NCI-H1092 treated with DMSO at 0.1 percent for 48 hours (cell line): ENCODE measurements at regions not wholly inside any gene's neighbourhood (a gene's known extent, or its start where the extent isn't known, plus 50 kb on each side); places are given as distances from the start of the nearest gene placed in this dataset.

Experiments used
- DNase-seq: peaks from one replicate; lab custom pipeline; 2025; lab: John Stamatoyannopoulos, UW

- no peak for DNase-seq
Observed at GRCh38 chr5:15261269-15261995, 238.5 kb upstream of the FBXL7 start.

GRCh38 chr5:15260356-15261268 is 239.4 kb upstream of the FBXL7 start:
- no peak for DNase-seq

GRCh38 chr5:15256485-15256884 is 243.5 kb upstream of the FBXL7 start:
- no peak for DNase-seq

GRCh38 chr5:15255576-15255975 is 244.4 kb upstream of the FBXL7 start:
- DNase-seq, result no peak

- no peak for DNase-seq
Observed at GRCh38 chr5:15254607-15255006, 245.4 kb upstream of the FBXL7 start.

- DNase-seq, result no peak
Observed at GRCh38 chr5:15252331-15252730, 247.6 kb upstream of the FBXL7 start.

GRCh38 chr5:15249152-15249551 is 250.8 kb upstream of the FBXL7 start:
- no peak for DNase-seq

GRCh38 chr5:15248731-15249130 is 251.2 kb upstream of the FBXL7 start:
- no peak for DNase-seq

GRCh38 chr5:15245913-15246312 is 254.1 kb upstream of the FBXL7 start:
- DNase-seq, result no peak

GRCh38 chr5:15243301-15244020 is 256.5 kb upstream of the FBXL7 start:
- DNase-seq, result no peak

GRCh38 chr5:15241216-15241821 is 258.7 kb upstream of the FBXL7 start:
- no peak for DNase-seq

GRCh38 chr5:15238006-15238405 is 262.0 kb upstream of the FBXL7 start:
- DNase-seq, result no peak

GRCh38 chr5:15236911-15237508 is 263.0 kb upstream of the FBXL7 start:
- no peak for DNase-seq

- DNase-seq, result no peak
Observed at GRCh38 chr5:15234911-15235310, 265.1 kb upstream of the FBXL7 start.

GRCh38 chr5:15234366-15234765 is 265.6 kb upstream of the FBXL7 start:
- DNase-seq, result no peak

- DNase-seq, result no peak
Observed at GRCh38 chr5:15233566-15233965, 266.4 kb upstream of the FBXL7 start.

- no peak for DNase-seq
Observed at GRCh38 chr5:15222156-15222555, 277.8 kb upstream of the FBXL7 start.

- DNase-seq, result no peak
Observed at GRCh38 chr5:15220642-15221173, 279.3 kb upstream of the FBXL7 start.

- DNase-seq, result no peak
Observed at GRCh38 chr5:15215056-15215455, 284.9 kb upstream of the FBXL7 start.

- no peak for DNase-seq
Observed at GRCh38 chr5:15214010-15214409, 286.0 kb upstream of the FBXL7 start.

GRCh38 chr5:15209053-15209762 is 290.8 kb upstream of the FBXL7 start:
- no peak for DNase-seq
